Effector CD4-positive, alpha-beta T cell (primary cell): ENCODE measurements at regions not wholly inside any gene's neighbourhood (a gene's known extent, or its start where the extent isn't known, plus 50 kb on each side); places are given as distances from the start of the nearest gene placed in this dataset.

Experiments used
- DNase-seq: peaks from one replicate; pipeline ENCODE4 v3.0.0-alpha.2; 2020

GRCh38 chr11:116503216-116504160 lies 269.3 kb downstream of the BUD13 start:
- DNase-seq = no peak

GRCh38 chr11:116502641-116503061 lies 270.1 kb downstream of the BUD13 start:
- DNase-seq = no peak

GRCh38 chr11:116501728-116502127 lies 271.1 kb downstream of the BUD13 start:
- no peak for DNase-seq

GRCh38 chr11:116500947-116501602 lies 271.7 kb downstream of the BUD13 start:
- DNase-seq = no peak

GRCh38 chr11:116500026-116500946 lies 272.5 kb downstream of the BUD13 start:
- DNase-seq = no peak

- no peak for DNase-seq
Observed at GRCh38 chr11:116499396-116500003, 273.3 kb downstream of the BUD13 start.

- no peak for DNase-seq
Observed at GRCh38 chr11:116498161-116498560, 274.6 kb downstream of the BUD13 start.

- DNase-seq = no peak
Observed at GRCh38 chr11:116492600-116492999, 280.2 kb downstream of the BUD13 start.

- DNase-seq = no peak
Observed at GRCh38 chr11:116488836-116489389, 283.9 kb downstream of the BUD13 start.

GRCh38 chr11:116485425-116485824 lies 287.4 kb downstream of the BUD13 start:
- no peak for DNase-seq

GRCh38 chr11:116482716-116483115 lies 290.1 kb downstream of the BUD13 start:
- DNase-seq = no peak

- no peak for DNase-seq
Observed at GRCh38 chr11:116481126-116481675, 291.6 kb downstream of the BUD13 start.

- DNase-seq = no peak
Observed at GRCh38 chr11:116478669-116479668, 293.8 kb downstream of the BUD13 start.

GRCh38 chr11:116478205-116478604 lies 294.6 kb downstream of the BUD13 start:
- DNase-seq = no peak

GRCh38 chr11:116473790-116474346 lies 298.9 kb downstream of the BUD13 start:
- DNase-seq = no peak

- no peak for DNase-seq
Observed at GRCh38 chr11:116473206-116473769, 299.5 kb downstream of the BUD13 start.

- DNase-seq = no peak
Observed at GRCh38 chr11:116472651-116473050, 300.1 kb downstream of the BUD13 start.

GRCh38 chr11:116471608-116472256 lies 301.1 kb downstream of the BUD13 start:
- DNase-seq = no peak

- DNase-seq = no peak
Observed at GRCh38 chr11:116468699-116469098, 304.1 kb downstream of the BUD13 start.
